ENCODE measurements at regions not wholly inside any gene's neighbourhood (a gene's known extent, or its start where the extent isn't known, plus 50 kb on each side); places are given as distances from the start of the nearest gene placed in this dataset.

DNA sequence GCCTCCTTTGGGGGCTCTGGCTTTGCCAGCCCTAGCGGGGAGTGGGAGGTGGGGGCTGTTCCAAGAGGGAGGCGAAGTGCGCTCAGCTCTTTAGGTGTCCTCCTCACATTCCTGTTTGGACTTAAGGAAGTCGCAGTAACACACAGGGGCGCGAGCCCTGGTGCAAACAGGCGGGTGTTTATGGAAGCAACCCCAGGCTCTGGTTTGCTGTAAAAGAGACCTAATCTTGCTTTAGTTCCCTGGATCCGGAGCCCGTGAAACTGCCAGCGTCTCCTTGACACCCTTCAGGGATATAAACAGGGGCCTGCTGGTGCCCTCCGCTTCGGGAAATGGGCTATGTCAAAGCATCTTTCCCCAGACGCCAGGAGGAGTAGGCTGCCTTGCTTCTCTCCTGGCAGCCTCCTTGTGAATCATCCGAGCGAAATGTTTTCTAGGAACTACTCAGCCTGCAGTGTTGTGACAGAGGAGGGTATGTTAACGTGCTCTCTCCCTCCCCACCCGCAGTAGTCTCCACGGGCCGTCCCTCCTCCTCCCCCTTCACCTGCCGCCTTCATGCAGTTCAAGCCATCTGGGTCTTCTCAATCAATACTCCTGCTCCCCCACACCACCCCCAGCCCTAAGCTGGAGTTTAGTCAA, 168.0 kb upstream of the LRFN2 start:
- no peak overlapping the region for H3K4me3 ChIP-seq (ENCODE audit: low read depth in 1 of 5, low read length in 5 of 5)
- H3K27ac ChIP-seq (ENCODE audit: low read depth, low read length): no peak overlapping the region
- H3K36me3 ChIP-seq (ENCODE audit: control insufficient read depth in 5 of 5, insufficient read depth in 5 of 5, low read length in 5 of 5): no peaks in the 10 kb centered on the region
- peaks cover 24 to 53% (median 40%) of the 10 kb centered on the region in 5 donors for H3K27me3 ChIP-seq (ENCODE audit: control insufficient read depth in 5 of 5, insufficient read depth in 4 of 5, low read length in 5 of 5)
- no peaks in the 10 kb centered on the region for H3K4me1 ChIP-seq (ENCODE audit: control insufficient read depth in 5 of 5, insufficient read depth in 5 of 5, low read length in 5 of 5)
- H3K9me3 ChIP-seq (ENCODE audit: control insufficient read depth in 5 of 5, low read length in 5 of 5): no peaks in the 10 kb centered on the region
- no peak overlapping the region for H3K9ac ChIP-seq (ENCODE audit: low read length in 5 of 5)

DNA sequence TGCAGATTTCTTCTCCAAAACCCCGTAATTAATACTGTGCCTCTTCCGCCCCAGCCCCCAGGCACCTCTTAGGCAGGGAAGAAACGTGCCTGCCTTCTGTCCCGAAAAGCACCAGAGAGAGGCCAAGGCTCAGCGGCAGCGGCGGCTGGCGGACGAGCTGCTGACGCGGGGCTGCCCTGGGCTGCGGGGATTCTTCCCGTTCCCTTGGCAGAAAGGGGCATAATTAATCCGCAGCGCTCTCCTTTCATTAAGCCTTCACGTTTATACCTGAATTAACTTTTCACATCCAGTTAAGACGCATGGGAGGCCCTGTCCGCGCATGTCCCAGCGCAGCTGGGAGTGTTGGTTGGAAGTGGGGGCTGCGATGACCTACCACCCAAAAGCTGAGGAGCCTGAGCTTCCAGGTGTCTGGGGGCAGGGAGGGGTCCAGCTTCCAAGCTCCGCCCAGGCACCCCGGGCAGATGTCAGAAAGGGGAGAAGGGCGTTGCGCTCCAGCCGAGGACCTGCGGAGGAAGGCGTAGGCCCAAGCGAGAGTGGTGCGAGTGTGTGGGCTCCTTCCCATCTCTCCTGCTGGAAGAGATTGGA, 167.4 kb upstream of the LRFN2 start:
- Histone ChIP-seq H3K27ac (ENCODE audit: low read depth, low read length) (no peak overlapping the region), H3K9me3 (ENCODE audit: control insufficient read depth in 5 of 5, low read length in 5 of 5) (no peaks in the 10 kb centered on the region), H3K4me3 (ENCODE audit: low read depth in 1 of 5, low read length in 5 of 5) (no peak overlapping the region), H3K27me3 (ENCODE audit: control insufficient read depth in 5 of 5, insufficient read depth in 4 of 5, low read length in 5 of 5) (peaks cover 24 to 53% (median 41%) of the 10 kb centered on the region in 5 donors), H3K4me1 (ENCODE audit: control insufficient read depth in 5 of 5, insufficient read depth in 5 of 5, low read length in 5 of 5) (no peaks in the 10 kb centered on the region), H3K9ac (ENCODE audit: low read length in 5 of 5) (no peak overlapping the region), H3K36me3 (ENCODE audit: control insufficient read depth in 5 of 5, insufficient read depth in 5 of 5, low read length in 5 of 5) (no peaks in the 10 kb centered on the region)

DNA sequence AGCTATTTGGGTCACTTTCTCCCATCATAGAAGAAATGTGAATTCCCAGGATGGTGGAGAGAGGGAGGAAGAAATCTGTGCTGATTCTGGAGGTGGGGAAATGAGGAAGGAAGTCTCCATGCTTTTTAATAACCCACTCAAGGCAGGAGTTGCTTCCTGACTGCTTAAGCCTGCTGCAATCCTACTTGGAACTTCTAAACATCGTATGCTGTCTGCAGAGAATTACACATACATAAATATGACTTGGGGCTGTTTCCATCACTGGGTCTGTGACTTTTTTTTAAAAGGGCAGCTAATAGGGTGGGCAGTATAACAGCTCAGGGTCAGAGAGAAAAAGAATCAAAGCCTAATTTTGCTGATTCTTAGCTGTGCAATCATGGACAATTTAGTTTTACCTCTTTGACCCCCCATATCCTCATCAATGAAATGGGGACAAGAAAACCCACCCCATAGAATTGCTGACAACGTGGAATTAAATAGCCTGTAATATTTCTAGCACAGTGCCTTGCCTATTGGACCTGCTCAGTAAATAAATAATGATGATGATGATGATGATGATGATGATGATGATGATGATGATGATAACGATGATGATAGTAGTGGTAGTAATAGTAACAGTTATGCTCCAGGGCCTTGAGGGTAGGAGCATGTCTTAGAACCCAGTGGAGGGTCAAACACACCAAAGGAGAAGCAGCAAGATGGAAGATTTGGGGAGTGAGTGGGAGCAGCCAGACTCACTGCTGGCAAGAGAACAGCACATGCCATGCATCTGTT, 166.7 kb upstream of the LRFN2 start:
- Histone ChIP-seq H3K4me3 (ENCODE audit: low read depth in 1 of 5, low read length in 5 of 5) (no peak overlapping the region), H3K9ac (ENCODE audit: low read length in 5 of 5) (no peak overlapping the region), H3K4me1 (ENCODE audit: control insufficient read depth in 5 of 5, insufficient read depth in 5 of 5, low read length in 5 of 5) (no peaks in the 10 kb centered on the region), H3K9me3 (ENCODE audit: control insufficient read depth in 5 of 5, low read length in 5 of 5) (no peaks in the 10 kb centered on the region), H3K27me3 (ENCODE audit: control insufficient read depth in 5 of 5, insufficient read depth in 4 of 5, low read length in 5 of 5) (peaks cover 24 to 53% (median 41%) of the 10 kb centered on the region in 5 donors), H3K36me3 (ENCODE audit: control insufficient read depth in 5 of 5, insufficient read depth in 5 of 5, low read length in 5 of 5) (no peaks in the 10 kb centered on the region), H3K27ac (ENCODE audit: low read depth, low read length) (no peak overlapping the region)

DNA sequence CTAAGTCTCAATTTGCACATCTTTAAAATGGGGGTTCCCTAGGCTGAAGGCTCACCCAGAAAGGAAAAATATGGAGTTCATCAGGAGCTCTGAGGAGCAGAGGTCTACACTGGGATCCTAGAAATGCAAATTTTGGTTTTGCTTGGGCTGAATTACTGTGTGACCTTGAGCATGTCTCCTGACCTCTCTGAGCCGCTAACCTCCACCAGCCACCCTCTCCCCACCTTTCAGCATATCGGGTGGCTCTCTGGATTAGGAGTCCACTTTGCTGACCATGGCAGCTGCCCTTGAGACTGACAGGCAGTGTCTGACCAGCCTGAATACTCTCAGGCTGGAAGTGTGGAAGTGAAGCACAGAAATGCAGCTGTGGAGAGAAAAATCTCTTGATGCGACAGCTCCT, 165.9 kb upstream of the LRFN2 start:
- Histone ChIP-seq H3K4me3 (ENCODE audit: low read depth in 1 of 5, low read length in 5 of 5) (no peak overlapping the region), H3K27ac (ENCODE audit: low read depth, low read length) (no peak overlapping the region), H3K36me3 (ENCODE audit: control insufficient read depth in 5 of 5, insufficient read depth in 5 of 5, low read length in 5 of 5) (no peaks in the 10 kb centered on the region), H3K27me3 (ENCODE audit: control insufficient read depth in 5 of 5, insufficient read depth in 4 of 5, low read length in 5 of 5) (peaks cover 24 to 49% (median 38%) of the 10 kb centered on the region in 5 donors), H3K9ac (ENCODE audit: low read length in 5 of 5) (no peak overlapping the region), H3K4me1 (ENCODE audit: control insufficient read depth in 5 of 5, insufficient read depth in 5 of 5, low read length in 5 of 5) (no peaks in the 10 kb centered on the region), H3K9me3 (ENCODE audit: control insufficient read depth in 5 of 5, low read length in 5 of 5) (no peaks in the 10 kb centered on the region)

DNA sequence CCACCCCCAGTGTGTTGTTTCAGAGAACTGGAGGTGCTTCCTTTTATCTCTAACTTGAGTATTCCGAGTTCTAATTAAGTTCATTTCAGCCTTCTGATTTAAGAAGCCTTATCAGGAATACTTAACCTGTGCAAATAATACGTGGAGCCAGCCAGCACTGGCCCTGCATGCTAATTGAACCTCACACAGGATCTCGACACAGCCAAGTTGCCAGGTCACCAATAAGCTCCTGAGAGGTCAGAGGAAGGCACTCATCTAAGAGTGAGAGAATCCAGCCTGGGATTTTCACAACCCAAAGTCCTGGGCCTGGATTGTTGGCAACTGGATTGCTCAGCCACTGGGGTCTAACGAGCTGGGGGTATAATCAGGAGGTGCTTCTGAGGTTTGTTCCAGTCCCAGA, 157.7 kb upstream of the LRFN2 start:
- Histone ChIP-seq H3K4me1 (ENCODE audit: control insufficient read depth in 5 of 5, insufficient read depth in 5 of 5, low read length in 5 of 5) (no peaks in the 10 kb centered on the region), H3K4me3 (ENCODE audit: low read depth in 1 of 5, low read length in 5 of 5) (no peak overlapping the region), H3K27ac (ENCODE audit: low read depth, low read length) (no peak overlapping the region), H3K9ac (ENCODE audit: low read length in 5 of 5) (no peak overlapping the region), H3K27me3 (ENCODE audit: control insufficient read depth in 5 of 5, insufficient read depth in 4 of 5, low read length in 5 of 5) (peaks cover 0 to 12% (median 2%) of the 10 kb centered on the region in 5 donors), H3K36me3 (ENCODE audit: control insufficient read depth in 5 of 5, insufficient read depth in 5 of 5, low read length in 5 of 5) (no peaks in the 10 kb centered on the region), H3K9me3 (ENCODE audit: control insufficient read depth in 5 of 5, low read length in 5 of 5) (no peaks in the 10 kb centered on the region)

DNA sequence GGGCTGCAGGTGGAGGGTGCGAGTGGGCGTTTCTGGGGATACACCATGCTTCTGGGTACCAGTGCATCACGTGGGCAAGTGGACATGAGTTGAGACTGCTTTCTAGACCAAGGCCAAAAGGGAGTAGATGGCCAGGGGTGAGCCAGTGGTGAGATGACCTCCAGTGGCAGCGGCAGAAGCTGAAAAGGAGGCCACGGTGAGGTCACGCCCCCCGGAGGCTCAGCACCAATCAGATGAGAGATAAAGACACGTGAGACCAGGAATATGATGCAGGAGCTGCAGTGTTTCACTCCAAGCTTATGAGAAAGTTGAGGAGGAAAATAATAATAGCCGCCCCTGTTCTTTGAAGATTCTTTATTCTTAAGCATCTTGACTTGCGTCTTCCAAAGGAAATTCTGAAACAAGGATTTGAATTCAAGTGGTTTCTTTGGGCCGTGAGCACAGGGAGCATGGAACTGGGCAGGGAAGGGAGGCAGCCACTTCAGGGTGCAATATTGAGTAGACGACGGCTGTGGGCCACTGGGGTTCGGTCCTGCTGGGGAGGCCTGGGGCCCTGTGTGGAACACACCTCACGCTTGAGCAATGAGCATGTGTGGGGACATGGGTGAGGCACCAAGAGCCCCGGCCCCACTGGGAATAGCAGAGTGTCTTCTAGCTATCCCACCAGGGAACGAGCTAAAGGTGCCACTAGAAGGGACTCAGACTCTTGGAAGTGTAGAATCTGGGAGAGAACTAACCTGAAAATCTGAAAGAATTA, 156.7 kb upstream of the LRFN2 start:
- Histone ChIP-seq H3K9ac (ENCODE audit: low read length in 5 of 5) (no peak overlapping the region), H3K36me3 (ENCODE audit: control insufficient read depth in 5 of 5, insufficient read depth in 5 of 5, low read length in 5 of 5) (no peaks in the 10 kb centered on the region), H3K27ac (ENCODE audit: low read depth, low read length) (no peak overlapping the region), H3K9me3 (ENCODE audit: control insufficient read depth in 5 of 5, low read length in 5 of 5) (no peaks in the 10 kb centered on the region), H3K4me1 (ENCODE audit: control insufficient read depth in 5 of 5, insufficient read depth in 5 of 5, low read length in 5 of 5) (no peaks in the 10 kb centered on the region), H3K4me3 (ENCODE audit: low read depth in 1 of 5, low read length in 5 of 5) (no peak overlapping the region), H3K27me3 (ENCODE audit: control insufficient read depth in 5 of 5, insufficient read depth in 4 of 5, low read length in 5 of 5) (peaks cover 0 to 12% (median 2%) of the 10 kb centered on the region in 5 donors)

DNA sequence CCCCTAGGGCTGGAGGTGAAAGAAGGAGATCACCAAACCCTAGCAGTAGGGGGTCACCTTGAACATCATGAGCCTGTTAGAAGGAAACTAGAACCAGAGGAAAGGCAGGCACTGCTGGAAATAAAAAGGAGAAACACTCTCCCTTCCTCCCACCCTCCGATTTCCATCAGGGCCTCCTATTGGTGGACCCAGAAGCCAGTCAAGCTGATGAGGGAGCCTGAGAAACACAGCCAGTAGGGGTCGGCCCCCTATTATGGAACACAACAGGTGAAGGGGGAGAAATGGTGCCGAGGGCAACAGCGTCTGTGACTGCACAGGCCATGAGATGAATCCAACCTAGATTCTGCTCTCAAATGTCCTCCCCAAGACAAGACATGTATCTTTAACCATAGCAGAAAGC, 156.1 kb upstream of the LRFN2 start:
- no peak overlapping the region for H3K27ac ChIP-seq (ENCODE audit: low read depth, low read length)
- H3K4me3 ChIP-seq (ENCODE audit: low read depth in 1 of 5, low read length in 5 of 5): no peak overlapping the region
- H3K27me3 ChIP-seq (ENCODE audit: control insufficient read depth in 5 of 5, insufficient read depth in 4 of 5, low read length in 5 of 5): peaks cover 0 to 14% (median 2%) of the 10 kb centered on the region in 5 donors
- no peaks in the 10 kb centered on the region for H3K36me3 ChIP-seq (ENCODE audit: control insufficient read depth in 5 of 5, insufficient read depth in 5 of 5, low read length in 5 of 5)
- no peaks in the 10 kb centered on the region for H3K9me3 ChIP-seq (ENCODE audit: control insufficient read depth in 5 of 5, low read length in 5 of 5)
- H3K4me1 ChIP-seq (ENCODE audit: control insufficient read depth in 5 of 5, insufficient read depth in 5 of 5, low read length in 5 of 5): peaks cover 0 to 6% (median 6%) of the 10 kb centered on the region in 5 donors
- no peak overlapping the region for H3K9ac ChIP-seq (ENCODE audit: low read length in 5 of 5)

DNA sequence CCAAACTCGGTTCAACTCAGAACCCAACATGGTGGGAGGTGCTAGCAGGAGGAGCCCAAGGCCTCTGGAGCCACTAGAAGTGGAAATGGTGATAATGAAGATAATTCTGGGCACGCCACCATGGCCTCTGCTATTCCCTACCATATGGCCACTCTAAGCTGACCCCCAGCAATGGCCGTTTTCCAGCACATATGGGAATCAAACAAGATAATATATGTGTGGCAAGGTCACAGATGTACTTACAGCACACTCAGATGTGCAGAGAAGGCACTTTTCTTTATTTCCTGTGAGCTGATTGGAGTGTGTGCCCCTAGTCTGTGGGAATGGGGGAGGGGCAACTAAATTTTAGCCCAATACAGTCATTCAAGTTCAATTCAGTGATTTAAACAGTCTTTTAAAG, 153.4 kb upstream of the LRFN2 start:
- Histone ChIP-seq H3K36me3 (ENCODE audit: control insufficient read depth in 5 of 5, insufficient read depth in 5 of 5, low read length in 5 of 5) (no peaks in the 10 kb centered on the region), H3K9ac (ENCODE audit: low read length in 5 of 5) (no peak overlapping the region), H3K9me3 (ENCODE audit: control insufficient read depth in 5 of 5, low read length in 5 of 5) (no peaks in the 10 kb centered on the region), H3K4me3 (ENCODE audit: low read depth in 1 of 5, low read length in 5 of 5) (no peak overlapping the region), H3K27me3 (ENCODE audit: control insufficient read depth in 5 of 5, insufficient read depth in 4 of 5, low read length in 5 of 5) (peaks cover under 1 to 24% (median 11%) of the 10 kb centered on the region in 5 donors), H3K27ac (ENCODE audit: low read depth, low read length) (no peak overlapping the region), H3K4me1 (ENCODE audit: control insufficient read depth in 5 of 5, insufficient read depth in 5 of 5, low read length in 5 of 5) (peaks cover 0 to 8% (median 6%) of the 10 kb centered on the region in 5 donors)

DNA sequence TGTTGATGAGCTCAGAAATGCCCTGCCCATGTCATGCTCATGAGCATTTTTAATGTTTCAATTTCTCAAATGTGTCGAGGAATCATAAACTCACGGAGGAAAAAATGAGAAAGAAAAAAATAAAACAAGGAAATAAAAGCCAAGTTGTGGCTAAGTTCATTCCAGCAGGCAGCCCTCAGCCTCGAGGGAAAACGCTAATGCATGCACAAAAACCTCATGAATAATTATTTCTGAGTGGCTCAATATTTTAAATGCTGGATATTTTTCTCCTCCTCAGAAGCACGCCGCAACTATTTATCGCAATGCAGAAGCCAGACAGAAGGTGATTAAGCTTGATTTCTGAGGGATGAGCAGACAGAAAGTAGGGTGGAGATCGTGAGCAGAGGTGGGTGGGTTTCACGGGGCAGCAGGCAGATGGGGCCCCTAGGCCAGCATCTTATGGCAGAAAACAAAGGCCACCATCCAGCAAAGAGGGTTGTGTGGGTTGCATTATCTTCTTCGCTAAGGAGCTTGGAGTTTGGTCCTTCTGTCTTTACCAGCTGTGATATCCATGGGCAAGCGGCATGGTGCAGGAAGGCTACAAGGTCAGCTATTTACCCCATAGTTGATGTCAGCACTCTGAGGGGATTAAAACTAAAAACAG, 151.5 kb upstream of the LRFN2 start:
- H3K9me3 ChIP-seq (ENCODE audit: control insufficient read depth in 5 of 5, low read length in 5 of 5): no peaks in the 10 kb centered on the region
- H3K36me3 ChIP-seq (ENCODE audit: control insufficient read depth in 5 of 5, insufficient read depth in 5 of 5, low read length in 5 of 5): no peaks in the 10 kb centered on the region
- H3K4me3 ChIP-seq (ENCODE audit: low read depth in 1 of 5, low read length in 5 of 5): no peak overlapping the region
- peaks cover 0 to 8% (median 6%) of the 10 kb centered on the region in 5 donors for H3K4me1 ChIP-seq (ENCODE audit: control insufficient read depth in 5 of 5, insufficient read depth in 5 of 5, low read length in 5 of 5)
- H3K27ac ChIP-seq (ENCODE audit: low read depth, low read length): no peak overlapping the region
- H3K27me3 ChIP-seq (ENCODE audit: control insufficient read depth in 5 of 5, insufficient read depth in 4 of 5, low read length in 5 of 5): peaks cover 3 to 34% (median 13%) of the 10 kb centered on the region in 5 donors
- H3K9ac ChIP-seq (ENCODE audit: low read length in 5 of 5): no peak overlapping the region
